AG04449 (cell line): ENCODE measurements at regions not wholly inside any gene's neighbourhood (a gene's known extent, or its start where the extent isn't known, plus 50 kb on each side); places are given as distances from the start of the nearest gene placed in this dataset.

ENCODE experiments used
- CTCF ChIA-PET: fragments of 350-600 bp; formaldehyde crosslinking; extraction: SDS; loops from one replicate; lab custom pipeline; 2021; ENCODE audit warnings: antibody characterized with exemption; lab: Yijun Ruan, JAX
- POLR2A ChIA-PET: fragments of 400-600, 350-600 bp; formaldehyde crosslinking; extraction: SDS; loops from one replicate; lab custom pipeline; 2020; ENCODE audit warnings: antibody characterized with exemption, inconsistent platforms; lab: Yijun Ruan, JAX
- DNase-seq: peaks from one replicate; pipeline ENCODE4 v3.0.0-alpha.2; 2010; ENCODE audit warnings: low read depth, low spot score
- H3K4me3 ChIP-seq: 2 replicates; pipeline ENCODE4 v1.5.1; 2011; ENCODE audit warnings: low read depth, mild to moderate bottlenecking, control low read depth, low read length
- TF ChIP-seq, protein P1 (sequence below): IDR thresholded peaks from one replicate; pipeline ENCODE4 v1.5.1; 2011; ENCODE audit warnings: mild to moderate bottlenecking, moderate library complexity, low read length, control low read depth, inconsistent platforms; ENCODE audit not compliant: insufficient read depth; ENCODE audit errors: missing control alignments

DNA sequence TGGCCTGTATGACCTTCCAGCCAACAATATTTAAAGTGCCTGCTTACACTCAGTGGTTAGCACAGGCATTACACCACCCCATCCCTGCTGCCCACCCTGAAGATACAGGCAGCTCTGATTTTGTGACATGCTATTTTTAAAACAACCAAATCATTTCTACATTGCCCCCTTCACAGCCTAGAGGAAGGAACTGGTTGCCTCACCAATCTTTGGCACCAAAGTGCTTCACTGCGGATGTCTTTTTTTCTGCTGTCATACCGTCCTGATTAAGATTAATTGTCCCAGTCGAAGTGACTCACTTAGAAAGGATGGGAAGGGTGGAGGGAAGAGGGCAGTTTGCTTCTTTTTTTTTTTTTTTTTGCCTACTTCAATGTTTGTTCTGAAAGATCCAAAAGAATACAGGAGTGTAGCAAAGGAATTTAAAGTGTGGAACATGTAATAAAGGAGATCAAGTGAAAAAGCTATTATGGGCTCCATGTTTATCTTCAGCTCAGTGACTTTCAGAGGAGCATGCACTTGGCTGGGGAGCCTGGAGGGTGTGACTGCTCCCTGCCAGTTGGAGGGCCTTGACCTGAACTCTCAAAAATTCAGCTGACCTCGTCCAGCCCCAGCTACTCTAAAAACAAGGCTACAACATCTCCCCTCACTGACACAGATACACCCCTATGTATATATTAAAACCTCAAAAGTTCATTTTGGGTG, 501.1 kb upstream of the TNP1 start:
- peak; percentile 58 for DNase-seq
- TF ChIP-seq, protein P1, sequence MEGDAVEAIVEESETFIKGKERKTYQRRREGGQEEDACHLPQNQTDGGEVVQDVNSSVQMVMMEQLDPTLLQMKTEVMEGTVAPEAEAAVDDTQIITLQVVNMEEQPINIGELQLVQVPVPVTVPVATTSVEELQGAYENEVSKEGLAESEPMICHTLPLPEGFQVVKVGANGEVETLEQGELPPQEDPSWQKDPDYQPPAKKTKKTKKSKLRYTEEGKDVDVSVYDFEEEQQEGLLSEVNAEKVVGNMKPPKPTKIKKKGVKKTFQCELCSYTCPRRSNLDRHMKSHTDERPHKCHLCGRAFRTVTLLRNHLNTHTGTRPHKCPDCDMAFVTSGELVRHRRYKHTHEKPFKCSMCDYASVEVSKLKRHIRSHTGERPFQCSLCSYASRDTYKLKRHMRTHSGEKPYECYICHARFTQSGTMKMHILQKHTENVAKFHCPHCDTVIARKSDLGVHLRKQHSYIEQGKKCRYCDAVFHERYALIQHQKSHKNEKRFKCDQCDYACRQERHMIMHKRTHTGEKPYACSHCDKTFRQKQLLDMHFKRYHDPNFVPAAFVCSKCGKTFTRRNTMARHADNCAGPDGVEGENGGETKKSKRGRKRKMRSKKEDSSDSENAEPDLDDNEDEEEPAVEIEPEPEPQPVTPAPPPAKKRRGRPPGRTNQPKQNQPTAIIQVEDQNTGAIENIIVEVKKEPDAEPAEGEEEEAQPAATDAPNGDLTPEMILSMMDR = no peak
- ChIA-PET POLR2A (interaction anchor here (0.6 to 1.6 kb wide), 3 partner anchors 33 to 667 kb away, joined by 3 read pairs; no protein-coding TSS in a partner anchor), CTCF (interaction anchor here (0.7 to 2.3 kb wide), 4 partner anchors 10 to 679 kb away, joined by 3 to 12 read pairs (median 3); no protein-coding TSS in a partner anchor)
- H3K4me3 ChIP-seq = no peak overlapping the region

DNA sequence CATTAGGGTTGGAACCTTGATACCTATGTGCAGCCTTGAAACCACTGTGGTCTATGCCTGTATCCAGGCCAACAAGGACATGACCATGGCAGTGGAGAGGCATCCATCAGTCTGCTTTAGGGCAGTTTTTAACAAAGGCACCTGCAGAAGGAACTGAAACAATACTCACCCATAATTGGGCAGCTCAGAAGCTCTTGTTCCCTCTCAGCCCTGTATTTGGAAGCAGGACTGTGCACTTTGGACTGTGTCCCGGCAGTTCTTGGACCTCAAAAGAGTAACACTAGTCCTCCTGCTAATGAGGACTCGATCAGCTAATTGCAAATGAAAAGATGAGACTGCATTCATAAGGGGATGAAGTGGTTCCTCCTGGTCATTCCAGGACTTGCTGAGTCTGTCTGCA, 500.2 kb upstream of the TNP1 start:
- no peak for DNase-seq
- POLR2A ChIA-PET = interaction anchor here (1.0 to 1.6 kb wide), 2 partner anchors 33 to 667 kb away, joined by 3 read pairs; no protein-coding TSS in a partner anchor
- CTCF ChIA-PET = interaction anchor here (0.8 to 2.3 kb wide), 2 partner anchors 11 to 14 kb away, joined by 3 to 12 read pairs; no protein-coding TSS in a partner anchor
- TF ChIP-seq, protein P1 = no peak
- no peak overlapping the region for H3K4me3 ChIP-seq

DNA sequence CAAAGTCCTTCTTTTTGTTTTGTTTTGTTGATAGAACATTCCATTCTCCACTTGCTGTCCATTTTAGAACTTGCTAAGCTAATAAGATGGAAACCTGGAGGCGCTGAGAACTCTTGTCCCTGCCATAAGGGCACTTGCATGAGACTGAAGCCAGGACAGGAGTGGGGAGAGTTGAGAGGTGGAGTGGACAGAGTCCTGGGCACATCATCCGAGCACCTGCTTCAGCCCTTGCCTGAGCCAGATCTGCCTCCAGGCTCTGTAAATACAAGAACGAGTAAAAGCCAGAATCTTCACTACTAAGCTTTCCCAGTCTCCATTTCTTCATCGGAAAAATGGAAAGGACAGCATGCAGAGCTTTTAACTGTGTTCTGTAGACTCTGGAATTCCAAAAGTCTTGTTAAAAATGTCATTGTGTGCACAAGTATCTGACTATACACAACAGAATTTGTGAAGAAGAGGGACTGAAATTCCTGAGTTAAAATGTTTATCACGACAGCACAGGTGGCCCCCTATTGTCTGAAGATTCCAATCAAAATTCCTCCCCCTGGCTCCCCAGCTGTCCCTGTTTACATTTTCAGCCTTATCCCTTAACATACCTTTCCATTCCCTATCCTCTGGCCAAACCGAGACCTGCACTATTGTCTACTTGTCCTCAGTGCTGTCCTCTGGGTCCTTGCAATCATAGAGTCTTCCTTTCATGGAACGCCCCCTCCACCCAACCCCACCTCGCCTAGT, 498.2 kb upstream of the TNP1 start:
- ChIA-PET CTCF (interaction anchor here (2.0 kb wide), 1 partner anchor 355 kb away, joined by 5 read pairs; no protein-coding TSS in a partner anchor), POLR2A (no interaction called here)
- H3K4me3 ChIP-seq = no peak overlapping the region
- TF ChIP-seq, protein P1 = no peak
- DNase-seq = no peak

DNA sequence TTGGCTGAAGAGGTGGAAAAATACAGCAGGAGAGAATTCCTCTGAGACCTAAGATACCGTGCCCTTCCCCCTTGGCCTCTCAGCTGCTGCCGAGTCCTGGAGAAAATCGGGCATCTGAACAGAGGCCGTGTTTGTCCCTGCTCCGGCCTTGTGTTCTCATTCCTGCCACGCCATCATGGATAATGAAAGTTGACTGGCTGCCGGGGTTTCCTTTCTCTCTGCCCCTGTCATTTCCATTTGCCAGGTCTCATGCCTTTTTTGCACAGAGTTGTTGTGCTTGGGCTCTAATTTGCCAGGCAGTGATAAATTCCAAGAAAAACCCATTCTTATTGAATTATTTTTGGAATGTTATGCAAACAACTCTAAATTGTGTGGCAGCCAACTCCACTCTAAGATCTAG, 496.9 kb upstream of the TNP1 start:
- TF ChIP-seq, protein P1 = no peak
- H3K4me3 ChIP-seq = no peak overlapping the region
- DNase-seq = no peak
- ChIA-PET CTCF (interaction anchor here (1.2 to 2.0 kb wide), 3 partner anchors 9 to 356 kb away, joined by 3 to 5 read pairs (median 3); no protein-coding TSS in a partner anchor), POLR2A (no interaction called here)

DNA sequence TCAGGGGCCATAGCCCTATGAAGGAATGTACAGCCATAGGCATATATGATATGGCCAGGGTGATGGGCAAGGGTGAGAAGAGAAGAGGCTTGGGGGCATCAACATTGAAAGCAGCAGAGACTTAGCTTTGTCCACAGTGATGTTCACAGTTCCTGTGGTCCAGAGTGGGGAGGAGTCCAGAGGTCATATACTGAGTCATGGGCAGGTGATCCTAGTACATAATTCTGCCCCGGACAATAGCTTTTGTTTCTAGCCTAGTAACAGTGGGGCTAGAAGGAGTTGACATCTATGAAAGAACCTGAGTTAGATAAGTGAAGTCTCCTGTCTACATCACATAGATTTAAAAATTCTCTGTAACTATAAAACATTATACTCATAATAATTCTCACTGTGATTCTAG, 496.3 kb upstream of the TNP1 start:
- ChIA-PET CTCF (interaction anchor here (0.6 to 2.0 kb wide), 4 partner anchors 9 to 357 kb away, joined by 3 to 5 read pairs (median 3); no protein-coding TSS in a partner anchor), POLR2A (no interaction called here)
- no peak for DNase-seq
- H3K4me3 ChIP-seq = no peak overlapping the region
- TF ChIP-seq, protein P1 = no peak

DNA sequence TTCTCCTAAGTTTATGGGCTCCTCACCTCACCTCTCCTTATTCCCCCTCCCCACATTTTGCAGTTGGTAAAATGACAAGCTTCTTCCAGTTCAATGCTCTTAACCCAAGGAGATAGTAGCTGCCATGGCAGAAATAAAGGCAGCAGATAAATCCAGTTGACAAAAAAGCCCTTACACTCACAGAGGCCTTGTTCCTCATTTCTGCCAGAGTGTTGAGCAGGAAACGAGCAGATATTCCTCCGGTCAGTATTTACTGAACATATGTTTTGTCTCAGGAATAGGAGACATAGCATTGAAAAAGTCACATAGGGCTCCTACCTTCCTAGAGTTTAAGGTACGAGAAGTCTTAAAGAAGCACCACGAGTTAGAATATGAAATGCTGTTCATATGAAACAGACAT, 493.7 kb upstream of the TNP1 start:
- CTCF ChIA-PET = no interaction called here
- POLR2A ChIA-PET = no interaction called here
- TF ChIP-seq, protein P1 = no peak
- DNase-seq = no peak
- H3K4me3 ChIP-seq = no peak overlapping the region
